Activated CD4-positive, alpha-beta T cell treated with anti-CD3 and anti-CD28 coated beads for 4 hours (primary cell): ENCODE measurements at regions not wholly inside any gene's neighbourhood (a gene's known extent, or its start where the extent isn't known, plus 50 kb on each side); places are given as distances from the start of the nearest gene placed in this dataset.

Source experiments
- DNase-seq, 2 donors: peaks; one replicate each; pipeline ENCODE4 v3.0.0-alpha.2; 2020

GRCh38 chr1:58911841-58912499 lies 128.1 kb upstream of the JUN start:
- no peak for DNase-seq

GRCh38 chr1:58914925-58915324 lies 131.1 kb upstream of the JUN start:
- DNase-seq: no peak

GRCh38 chr1:58917436-58917835 lies 133.6 kb upstream of the JUN start:
- no peak for DNase-seq

GRCh38 chr1:58919226-58919958 lies 135.5 kb upstream of the JUN start:
- DNase-seq: no peak

- DNase-seq: no peak
These were observed 136.1 kb upstream of the JUN start for GRCh38 chr1:58919959-58920321.

GRCh38 chr1:58921342-58921741 lies 137.5 kb upstream of the JUN start:
- no peak for DNase-seq

- no peak for DNase-seq
These were observed 137.9 kb upstream of the JUN start for GRCh38 chr1:58921751-58922150.

- DNase-seq: no peak
These were observed 138.6 kb upstream of the JUN start for GRCh38 chr1:58922302-58923089.

- DNase-seq: no peak
These were observed 139.2 kb upstream of the JUN start for GRCh38 chr1:58923090-58923470.

- DNase-seq: no peak
These were observed 140.2 kb upstream of the JUN start for GRCh38 chr1:58924016-58924565.

- DNase-seq: no peak
These were observed 141.0 kb upstream of the JUN start for GRCh38 chr1:58924821-58925220.

GRCh38 chr1:58925247-58925646 lies 141.4 kb upstream of the JUN start:
- DNase-seq: no peak

- DNase-seq: no peak
These were observed 142.3 kb upstream of the JUN start for GRCh38 chr1:58926152-58926551.

GRCh38 chr1:58927041-58927721 lies 143.3 kb upstream of the JUN start:
- DNase-seq: no peak

- DNase-seq: no peak
These were observed 143.9 kb upstream of the JUN start for GRCh38 chr1:58927722-58928085.

GRCh38 chr1:58928514-58928913 lies 144.7 kb upstream of the JUN start:
- no peak for DNase-seq

- peak; percentile 88 to 93 for DNase-seq
These were observed 146.0 kb upstream of the JUN start for GRCh38 chr1:58929671-58930325.

GRCh38 chr1:58931024-58931423 lies 147.2 kb upstream of the JUN start:
- no peak for DNase-seq

GRCh38 chr1:58931756-58932155 lies 147.9 kb upstream of the JUN start:
- no peak for DNase-seq

- DNase-seq: no peak
These were observed 149.2 kb upstream of the JUN start for GRCh38 chr1:58932859-58933598.

GRCh38 chr1:58933599-58933926 lies 149.7 kb upstream of the JUN start:
- no peak for DNase-seq

- no peak for DNase-seq
These were observed 150.9 kb upstream of the JUN start for GRCh38 chr1:58934706-58935105.
